ENCODE measurements at regions not wholly inside any gene's neighbourhood (a gene's known extent, or its start where the extent isn't known, plus 50 kb on each side); places are given as distances from the start of the nearest gene placed in this dataset.
A peak's percentile ranks its signal among the peaks of the same experiment; 100 is the strongest.

GRCh38 chr4:62410371-62411003 lies 1210.4 kb downstream of the ADGRL3 start:
- H3K36me3 ChIP-seq: no peaks in the 10 kb centered on the region
- H3K9ac ChIP-seq: no peak overlapping the region
- no peak overlapping the region for H3K27ac ChIP-seq
- no peak for TF ChIP-seq Cebpa-rat (IDR thresholded peaks at IDR 0.05)
- no peaks in the 10 kb centered on the region for H4K20me1 ChIP-seq
- H3K4me3 ChIP-seq: no peak overlapping the region
- H3K4me2 ChIP-seq: no peak overlapping the region
- H3K4me1 ChIP-seq: no peaks in the 10 kb centered on the region
- H3K9me3 ChIP-seq: no peaks in the 10 kb centered on the region
- no peaks in the 10 kb centered on the region for H3K27me3 ChIP-seq

- H3K4me2 ChIP-seq: no peak overlapping the region
- H4K20me1 ChIP-seq: no peaks in the 10 kb centered on the region
- H3K9me3 ChIP-seq: no peaks in the 10 kb centered on the region
- no peak for TF ChIP-seq Cebpa-rat (IDR thresholded peaks at IDR 0.05)
- no peaks in the 10 kb centered on the region for H3K36me3 ChIP-seq
- no peak overlapping the region for H3K27ac ChIP-seq
- no peaks in the 10 kb centered on the region for H3K27me3 ChIP-seq
- H3K4me1 ChIP-seq: no peaks in the 10 kb centered on the region
- no peak overlapping the region for H3K4me3 ChIP-seq
- no peak overlapping the region for H3K9ac ChIP-seq
Measured at GRCh38 chr4:62408454-62408853, 1208.3 kb downstream of the ADGRL3 start.

GRCh38 chr4:62407534-62407933 lies 1207.4 kb downstream of the ADGRL3 start:
- Histone ChIP-seq H4K20me1 (no peaks in the 10 kb centered on the region), H3K9me3 (no peaks in the 10 kb centered on the region), H3K4me3 (no peak overlapping the region), H3K9ac (no peak overlapping the region), H3K4me1 (no peaks in the 10 kb centered on the region), H3K36me3 (no peaks in the 10 kb centered on the region), H3K27me3 (no peaks in the 10 kb centered on the region), H3K4me2 (no peak overlapping the region), H3K27ac (no peak overlapping the region; the same call in 1 of the 2 replicates)
- TF ChIP-seq Cebpa-rat (IDR thresholded peaks at IDR 0.05): no peak

GRCh38 chr4:62402088-62402806 lies 1202.1 kb downstream of the ADGRL3 start:
- no peak for TF ChIP-seq Cebpa-rat (IDR thresholded peaks at IDR 0.05)
- no peak overlapping the region for H3K4me3 ChIP-seq
- H3K4me1 ChIP-seq: no peaks in the 10 kb centered on the region
- H3K27me3 ChIP-seq: no peaks in the 10 kb centered on the region
- H3K4me2 ChIP-seq: no peak overlapping the region
- no peak overlapping the region for H3K9ac ChIP-seq
- H3K27ac ChIP-seq: no peak overlapping the region
- H3K9me3 ChIP-seq: no peaks in the 10 kb centered on the region
- no peaks in the 10 kb centered on the region for H3K36me3 ChIP-seq
- H4K20me1 ChIP-seq: no peaks in the 10 kb centered on the region

- Histone ChIP-seq H3K9ac (no peak overlapping the region), H3K27ac (no peak overlapping the region), H3K4me1 (no peaks in the 10 kb centered on the region), H3K36me3 (no peaks in the 10 kb centered on the region), H3K27me3 (no peaks in the 10 kb centered on the region), H4K20me1 (no peaks in the 10 kb centered on the region), H3K4me3 (no peak overlapping the region), H3K4me2 (peak overlapping the region; percentile 24; the same call in 1 of the 2 replicates), H3K9me3 (no peaks in the 10 kb centered on the region)
- no peak for TF ChIP-seq Cebpa-rat (IDR thresholded peaks at IDR 0.05)
Measured at GRCh38 chr4:62399242-62399641, 1199.1 kb downstream of the ADGRL3 start.

GRCh38 chr4:62398318-62398717 lies 1198.2 kb downstream of the ADGRL3 start:
- Histone ChIP-seq H3K4me2 (no peak overlapping the region), H3K9me3 (no peaks in the 10 kb centered on the region), H4K20me1 (no peaks in the 10 kb centered on the region), H3K4me1 (no peaks in the 10 kb centered on the region), H3K4me3 (no peak overlapping the region), H3K9ac (no peak overlapping the region), H3K36me3 (no peaks in the 10 kb centered on the region), H3K27me3 (no peaks in the 10 kb centered on the region), H3K27ac (no peak overlapping the region)
- no peak for TF ChIP-seq Cebpa-rat (IDR thresholded peaks at IDR 0.05)

- Histone ChIP-seq H3K36me3 (no peaks in the 10 kb centered on the region), H3K4me3 (no peak overlapping the region), H3K4me2 (no peak overlapping the region), H3K9ac (no peak overlapping the region), H3K9me3 (no peaks in the 10 kb centered on the region), H3K27ac (no peak overlapping the region), H4K20me1 (no peaks in the 10 kb centered on the region), H3K4me1 (no peaks in the 10 kb centered on the region), H3K27me3 (no peaks in the 10 kb centered on the region)
- no peak for TF ChIP-seq Cebpa-rat (IDR thresholded peaks at IDR 0.05)
Measured at GRCh38 chr4:62394766-62395165, 1194.6 kb downstream of the ADGRL3 start.

GRCh38 chr4:62387808-62388207 lies 1187.7 kb downstream of the ADGRL3 start:
- TF ChIP-seq Cebpa-rat (IDR thresholded peaks at IDR 0.05): no peak

GRCh38 chr4:62377700-62378099 lies 1177.6 kb downstream of the ADGRL3 start:
- Histone ChIP-seq H3K9ac (no peak overlapping the region), H3K9me3 (no peaks in the 10 kb centered on the region), H3K27ac (no peak overlapping the region), H3K36me3 (no peaks in the 10 kb centered on the region), H4K20me1 (no peaks in the 10 kb centered on the region), H3K27me3 (no peaks in the 10 kb centered on the region), H3K4me1 (no peaks in the 10 kb centered on the region), H3K4me2 (no peak overlapping the region), H3K4me3 (no peak overlapping the region)
- no peak for TF ChIP-seq Cebpa-rat (IDR thresholded peaks at IDR 0.05)

More at GRCh38 chr4:62387808-62388207, 1187.7 kb downstream of the ADGRL3 start:
- no peak overlapping the region for H3K4me3 ChIP-seq
- no peaks in the 10 kb centered on the region for H3K27me3 ChIP-seq
- no peaks in the 10 kb centered on the region for H3K9me3 ChIP-seq
- no peaks in the 10 kb centered on the region for H3K4me1 ChIP-seq
- H3K9ac ChIP-seq: no peak overlapping the region
- H3K36me3 ChIP-seq: no peaks in the 10 kb centered on the region
- H3K27ac ChIP-seq: no peak overlapping the region
- no peak overlapping the region for H3K4me2 ChIP-seq
- no peaks in the 10 kb centered on the region for H4K20me1 ChIP-seq

- no peaks in the 10 kb centered on the region for H3K9me3 ChIP-seq
- TF ChIP-seq Cebpa-rat (IDR thresholded peaks at IDR 0.05): no peak
- H3K36me3 ChIP-seq: no peaks in the 10 kb centered on the region
- no peaks in the 10 kb centered on the region for H3K27me3 ChIP-seq
- H3K4me1 ChIP-seq: no peaks in the 10 kb centered on the region
- no peaks in the 10 kb centered on the region for H4K20me1 ChIP-seq
- no peak overlapping the region for H3K27ac ChIP-seq
- no peak overlapping the region for H3K4me2 ChIP-seq
- no peak overlapping the region for H3K9ac ChIP-seq
- no peak overlapping the region for H3K4me3 ChIP-seq
Measured at GRCh38 chr4:62377245-62377644, 1177.1 kb downstream of the ADGRL3 start.
